ENCODE measurements at regions not wholly inside any gene's neighbourhood (a gene's known extent, or its start where the extent isn't known, plus 50 kb on each side); places are given as distances from the start of the nearest gene placed in this dataset.

DNA sequence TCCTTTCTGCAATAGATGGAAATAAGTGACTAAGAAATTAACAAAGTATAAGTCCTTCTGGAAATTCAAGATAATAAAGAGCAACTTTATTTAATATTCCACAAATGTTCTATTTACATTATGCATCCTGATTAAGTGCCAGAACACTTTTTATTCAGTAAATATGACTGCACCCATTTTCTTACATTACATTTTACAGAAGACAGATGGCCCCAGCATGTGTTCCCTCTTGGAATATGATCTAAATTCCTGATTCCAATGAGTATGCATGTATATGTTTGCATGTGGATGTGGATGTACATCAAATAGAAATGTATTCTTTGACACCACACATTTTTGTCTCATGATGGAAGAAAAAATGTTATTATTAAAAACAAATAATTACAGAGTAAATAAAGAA is 628.7 kb upstream of the SEMA3D start:
- TF ChIP-seq, protein P1, sequence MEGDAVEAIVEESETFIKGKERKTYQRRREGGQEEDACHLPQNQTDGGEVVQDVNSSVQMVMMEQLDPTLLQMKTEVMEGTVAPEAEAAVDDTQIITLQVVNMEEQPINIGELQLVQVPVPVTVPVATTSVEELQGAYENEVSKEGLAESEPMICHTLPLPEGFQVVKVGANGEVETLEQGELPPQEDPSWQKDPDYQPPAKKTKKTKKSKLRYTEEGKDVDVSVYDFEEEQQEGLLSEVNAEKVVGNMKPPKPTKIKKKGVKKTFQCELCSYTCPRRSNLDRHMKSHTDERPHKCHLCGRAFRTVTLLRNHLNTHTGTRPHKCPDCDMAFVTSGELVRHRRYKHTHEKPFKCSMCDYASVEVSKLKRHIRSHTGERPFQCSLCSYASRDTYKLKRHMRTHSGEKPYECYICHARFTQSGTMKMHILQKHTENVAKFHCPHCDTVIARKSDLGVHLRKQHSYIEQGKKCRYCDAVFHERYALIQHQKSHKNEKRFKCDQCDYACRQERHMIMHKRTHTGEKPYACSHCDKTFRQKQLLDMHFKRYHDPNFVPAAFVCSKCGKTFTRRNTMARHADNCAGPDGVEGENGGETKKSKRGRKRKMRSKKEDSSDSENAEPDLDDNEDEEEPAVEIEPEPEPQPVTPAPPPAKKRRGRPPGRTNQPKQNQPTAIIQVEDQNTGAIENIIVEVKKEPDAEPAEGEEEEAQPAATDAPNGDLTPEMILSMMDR (IDR thresholded peaks at IDR 0.05; ENCODE audit: low read depth, low read length, poor library complexity, severe bottlenecking): no peak
- TF ChIP-seq EZH2phosphoT487 (IDR thresholded peaks at IDR 0.05; ENCODE audit: borderline replicate concordance, low read length): no peak
